A549 (cell line): ENCODE measurements at regions not wholly inside any gene's neighbourhood (a gene's known extent, or its start where the extent isn't known, plus 50 kb on each side); places are given as distances from the start of the nearest gene placed in this dataset.

Source experiments
- CBX8 ChIP-seq: fragments of 200-600 bp; sonication (generic); IDR thresholded peaks from 2 replicates; pipeline ENCODE4 v1.6.1; 2016
- CTCF ChIP-seq: fragments of >200 bp; sonication (Bioruptor Twin); formaldehyde crosslinking; IDR thresholded peaks from 3 replicates; pipeline ENCODE4 v1.5.1; 2016
- KDM1A ChIP-seq: fragments of 200-600 bp; sonication (generic); IDR thresholded peaks from 2 replicates; pipeline ENCODE4 v1.6.1; 2016; ENCODE audit warnings: low read depth, mild to moderate bottlenecking
- PBX3 ChIP-seq: IDR thresholded peaks from 2 replicates; pipeline ENCODE4 v1.6.1; 2012
- POLR2A ChIP-seq: IDR thresholded peaks from 2 replicates; pipeline ENCODE4 v1.6.1; 2012; ENCODE audit warnings: mild to moderate bottlenecking, low read length

- TF ChIP-seq CTCF (no peak), POLR2A (no peak), CBX8 (no peak), PBX3 (no peak), KDM1A (no peak)
Observed at GRCh38 chr4:115711575-115711974, 598.2 kb upstream of the NDST4 start.
